Loucy (cell line): ENCODE measurements at regions not wholly inside any gene's neighbourhood (a gene's known extent, or its start where the extent isn't known, plus 50 kb on each side); places are given as distances from the start of the nearest gene placed in this dataset.

Experiments
- H2AFZ ChIP-seq: fragments of 200-600 bp; sonication (generic); 2 replicates; pipeline ENCODE4 v1.6.0; 2016; ENCODE audit warnings: antibody characterized with exemption, mild to moderate bottlenecking, low read length, moderate library complexity
- H3F3A ChIP-seq: fragments of 200-600 bp; 2 replicates; pipeline ENCODE4 v1.6.0; 2016; ENCODE audit warnings: antibody characterized with exemption, low read depth, mild to moderate bottlenecking
- H3K27me3 ChIP-seq: fragments of 200-600 bp; sonication (generic); 2 replicates; pipeline ENCODE4 v1.6.1; 2014; ENCODE audit warnings: low read length, mild to moderate bottlenecking; ENCODE audit not compliant: insufficient read depth, poor library complexity, severe bottlenecking
- H3K36me3 ChIP-seq: fragments of 200-600 bp; sonication (generic); 2 replicates; pipeline ENCODE4 v1.6.1; 2016; ENCODE audit warnings: low read length; ENCODE audit not compliant: insufficient read depth
- H3K4me1 ChIP-seq: fragments of 200-600 bp; sonication (generic); 2 replicates; pipeline ENCODE4 v1.5.1; 2014; ENCODE audit warnings: low read length, mild to moderate bottlenecking; ENCODE audit not compliant: insufficient read depth, poor library complexity, severe bottlenecking
- H3K4me2 ChIP-seq: fragments of 200-600 bp; sonication (generic); 2 replicates; pipeline ENCODE4 v1.6.0; 2014; ENCODE audit warnings: antibody characterized with exemption, low read length, low read depth, mild to moderate bottlenecking; ENCODE audit not compliant: poor library complexity, severe bottlenecking
- H3K4me3 ChIP-seq: fragments of 200-600 bp; sonication (generic); 2 replicates; pipeline ENCODE4 v1.5.1; 2014; ENCODE audit warnings: low read length, mild to moderate bottlenecking, mixed read lengths; ENCODE audit not compliant: poor library complexity, severe bottlenecking
- H3K79me2 ChIP-seq: fragments of 200-600 bp; sonication (generic); 2 replicates; pipeline ENCODE4 v1.6.1; 2014; ENCODE audit warnings: low read length; ENCODE audit not compliant: insufficient read depth
- H3K9ac ChIP-seq: fragments of 200-600 bp; sonication (generic); 2 replicates; pipeline ENCODE4 v1.6.0; 2014; ENCODE audit warnings: mild to moderate bottlenecking, low read depth, low read length, moderate library complexity; ENCODE audit not compliant: poor library complexity, severe bottlenecking
- H3K9me2 ChIP-seq: fragments of 200-600 bp; sonication (generic); replicated peaks from 2 replicates; pipeline ENCODE4 v1.6.1; 2016; ENCODE audit warnings: low read depth, low read length, mixed read lengths
- H3K9me3 ChIP-seq: fragments of 200-600 bp; sonication (generic); 2 replicates; pipeline ENCODE4 v1.6.1; 2014; ENCODE audit warnings: mild to moderate bottlenecking, antibody characterized with exemption, low read length, low read depth; ENCODE audit not compliant: insufficient read depth
- H4K20me1 ChIP-seq: fragments of 200-600 bp; sonication (generic); 2 replicates; pipeline ENCODE4 v1.6.0; 2014; ENCODE audit warnings: antibody characterized with exemption, low read length, mild to moderate bottlenecking; ENCODE audit not compliant: insufficient read depth, poor library complexity, severe bottlenecking
- CTCF ChIP-seq: fragments of 200-600 bp; sonication (generic); conservative IDR thresholded peaks from 2 replicates; pipeline ENCODE4 v1.5.1; 2014; ENCODE audit warnings: mild to moderate bottlenecking, antibody characterized with exemption, low read length
- EZH2phosphoT487 ChIP-seq: fragments of 200-600 bp; IDR thresholded peaks from 2 replicates; pipeline ENCODE4 v1.6.1; 2018; ENCODE audit warnings: antibody characterized with exemption, mild to moderate bottlenecking, moderate library complexity, borderline replicate concordance

GRCh38 chr18:70822691-70823090, 533.8 kb downstream of the SOCS6 start:
- TF ChIP-seq CTCF (no peak), EZH2phosphoT487 (no peak)
- Histone ChIP-seq H3K4me2 (no peak overlapping the region), H3K4me1 (no peaks in the 10 kb centered on the region), H4K20me1 (no peaks in the 10 kb centered on the region), H3K9me3 (no peaks in the 10 kb centered on the region), H3K9ac (no peak overlapping the region), H2AFZ (no peak overlapping the region), H3K9me2 (no peaks in the 10 kb centered on the region), H3K27me3 (no peaks in the 10 kb centered on the region), H3K79me2 (no peaks in the 10 kb centered on the region), H3K4me3 (no peak overlapping the region), H3K36me3 (no peaks in the 10 kb centered on the region), H3F3A (no peaks in the 10 kb centered on the region)

- TF ChIP-seq CTCF (no peak), EZH2phosphoT487 (no peak)
- Histone ChIP-seq H3K4me2 (no peak overlapping the region), H3F3A (no peaks in the 10 kb centered on the region), H3K79me2 (no peaks in the 10 kb centered on the region), H3K36me3 (no peaks in the 10 kb centered on the region), H3K9me2 (no peaks in the 10 kb centered on the region), H4K20me1 (no peaks in the 10 kb centered on the region), H3K4me1 (no peaks in the 10 kb centered on the region), H3K9ac (no peak overlapping the region), H2AFZ (no peak overlapping the region), H3K27me3 (no peaks in the 10 kb centered on the region), H3K9me3 (no peaks in the 10 kb centered on the region), H3K4me3 (no peak overlapping the region)
These were observed 533.3 kb downstream of the SOCS6 start for GRCh38 chr18:70822117-70822516.

GRCh38 chr18:70808481-70809056, 519.7 kb downstream of the SOCS6 start:
- Histone ChIP-seq H2AFZ (no peak overlapping the region), H3F3A (no peaks in the 10 kb centered on the region), H3K9me2 (no peaks in the 10 kb centered on the region), H3K9ac (no peak overlapping the region), H3K9me3 (no peaks in the 10 kb centered on the region), H3K4me3 (no peak overlapping the region), H3K27me3 (no peaks in the 10 kb centered on the region), H3K4me1 (no peaks in the 10 kb centered on the region), H3K4me2 (no peak overlapping the region), H3K79me2 (no peaks in the 10 kb centered on the region), H4K20me1 (no peaks in the 10 kb centered on the region), H3K36me3 (no peaks in the 10 kb centered on the region)
- TF ChIP-seq CTCF (no peak), EZH2phosphoT487 (no peak)
